ENCODE measurements at regions not wholly inside any gene's neighbourhood (a gene's known extent, or its start where the extent isn't known, plus 50 kb on each side); places are given as distances from the start of the nearest gene placed in this dataset.
"Not testable (repeated sequence)": the region's sequence is repeated elsewhere in the genome, so short reads cannot be mapped to it uniquely, and the experiment has no call there.

DNA sequence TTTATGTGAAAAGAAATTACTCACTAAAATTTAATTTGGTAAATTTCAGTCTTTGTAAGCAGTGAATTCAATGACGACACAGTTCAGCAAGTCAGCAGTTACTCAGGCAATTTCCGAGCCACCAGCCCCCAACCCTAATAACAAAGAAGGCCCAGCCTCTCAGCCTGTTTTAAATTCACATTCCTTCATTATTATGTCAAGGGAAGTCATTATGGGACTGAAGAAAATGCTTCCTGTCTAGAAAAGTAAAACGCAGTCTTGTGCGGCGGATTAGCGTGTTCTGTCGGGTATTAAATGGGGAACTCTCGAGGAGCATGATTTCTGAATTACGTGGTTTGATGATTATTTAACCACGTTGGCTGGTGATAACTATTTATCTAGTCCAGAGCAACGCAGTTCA, 177.6 kb downstream of the AIPL1 start:
- peak; percentile 21 to 31 for DNase-seq (ENCODE audit: low read depth in 2 of 2)

DNA sequence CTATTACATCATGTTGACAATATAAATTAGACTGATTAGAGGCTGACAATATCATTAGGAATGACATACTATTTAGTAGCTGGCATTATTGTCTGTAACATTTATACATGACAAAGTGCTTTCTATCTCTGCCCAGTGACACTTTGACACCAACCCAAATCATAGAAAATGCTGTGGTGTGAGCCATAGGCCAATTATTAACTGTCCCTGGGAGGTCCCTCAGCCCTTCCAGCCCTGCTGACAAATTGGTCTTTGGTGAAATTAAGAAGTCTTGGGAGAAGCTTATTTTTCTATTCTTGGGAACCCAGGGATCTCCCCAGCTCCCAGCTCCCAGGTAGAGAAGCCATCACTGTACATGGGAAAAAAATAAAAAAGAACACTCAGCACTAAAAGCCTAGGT, 179.6 kb downstream of the AIPL1 start:
- no peak for DNase-seq (ENCODE audit: low read depth in 2 of 2)

DNA sequence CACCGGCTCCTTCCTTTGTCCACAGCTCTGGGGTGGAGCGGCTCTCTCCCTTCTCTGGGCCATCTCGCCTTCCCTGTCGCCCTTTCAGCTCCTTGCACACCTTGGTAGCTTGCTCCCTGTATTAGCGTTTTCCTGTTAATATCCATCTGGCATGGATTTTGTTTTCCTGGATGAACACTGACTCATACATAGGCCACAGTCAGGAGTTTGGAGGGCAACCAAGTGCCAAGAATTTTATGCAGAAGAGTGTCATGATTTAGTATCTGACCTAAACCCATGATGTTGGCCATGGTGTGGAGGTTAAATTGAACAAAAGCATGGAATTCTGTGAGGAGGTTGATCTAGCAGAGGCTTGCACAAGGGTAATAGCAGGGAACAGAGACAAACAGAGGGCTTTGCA, 180.9 kb downstream of the AIPL1 start:
- no peak for DNase-seq (ENCODE audit: low read depth in 2 of 2)

DNA sequence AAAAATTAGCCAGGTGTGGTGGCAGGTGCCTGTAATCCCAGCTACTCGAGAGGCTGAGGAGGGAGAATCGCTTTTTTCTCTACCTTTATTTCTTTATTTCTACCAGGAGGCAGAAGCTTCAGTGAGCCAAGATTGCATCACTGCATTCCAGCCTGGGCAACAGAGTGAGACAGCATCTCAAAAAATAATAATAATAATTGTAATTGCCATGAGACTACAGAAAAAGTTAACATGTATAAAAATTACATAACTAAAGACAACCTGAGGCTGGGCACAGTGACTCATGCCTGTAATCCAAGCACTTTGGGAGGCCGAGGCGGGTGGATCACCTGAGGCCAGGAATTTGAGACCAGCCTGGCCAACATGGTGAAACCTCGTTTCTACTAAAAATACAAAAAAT, 181.5 kb downstream of the WSCD1 start:
- DNase-seq (ENCODE audit: low read depth in 2 of 2) = not testable (repeated sequence)

DNA sequence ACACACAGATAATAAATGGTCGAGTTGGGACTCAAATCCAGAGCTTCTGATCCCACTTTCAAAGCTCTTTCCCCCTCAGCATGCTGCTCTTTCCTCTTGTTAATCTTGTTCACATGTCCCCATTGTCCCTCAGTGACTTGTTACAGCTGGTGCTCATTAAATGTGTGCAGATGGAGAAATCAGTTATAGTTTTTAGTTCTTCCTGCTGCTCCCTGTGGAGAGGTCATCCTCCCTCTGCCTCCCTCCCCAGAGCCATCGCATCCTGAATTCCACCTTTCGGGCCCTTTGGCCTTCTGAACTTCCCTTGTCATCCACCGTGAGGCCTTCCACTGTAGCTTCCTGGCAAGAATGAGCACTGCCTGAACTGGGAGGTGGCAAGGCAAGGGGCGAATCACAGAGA, 179.6 kb downstream of the WSCD1 start:
- no peak for DNase-seq (ENCODE audit: low read depth in 2 of 2)

DNA sequence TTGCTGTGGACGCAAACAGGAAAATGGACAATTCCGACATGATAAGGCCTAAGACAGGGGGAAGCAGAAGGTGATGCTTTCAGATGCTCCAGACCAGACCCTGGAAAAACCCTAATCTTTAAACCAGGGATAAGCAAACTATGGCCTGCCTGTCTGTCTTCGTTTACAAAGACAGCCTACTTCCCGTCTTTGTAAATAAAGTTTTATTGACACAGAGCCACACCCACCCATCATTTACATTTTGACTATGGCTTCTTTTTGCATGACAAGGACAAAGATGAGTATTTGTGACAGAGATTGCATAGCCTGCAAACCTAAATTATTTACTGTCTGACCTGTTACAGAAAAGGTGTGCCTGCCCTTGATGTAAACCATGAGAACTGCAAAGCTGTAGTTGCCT, 177.9 kb downstream of the WSCD1 start:
- no peak for DNase-seq (ENCODE audit: low read depth in 2 of 2)

DNA sequence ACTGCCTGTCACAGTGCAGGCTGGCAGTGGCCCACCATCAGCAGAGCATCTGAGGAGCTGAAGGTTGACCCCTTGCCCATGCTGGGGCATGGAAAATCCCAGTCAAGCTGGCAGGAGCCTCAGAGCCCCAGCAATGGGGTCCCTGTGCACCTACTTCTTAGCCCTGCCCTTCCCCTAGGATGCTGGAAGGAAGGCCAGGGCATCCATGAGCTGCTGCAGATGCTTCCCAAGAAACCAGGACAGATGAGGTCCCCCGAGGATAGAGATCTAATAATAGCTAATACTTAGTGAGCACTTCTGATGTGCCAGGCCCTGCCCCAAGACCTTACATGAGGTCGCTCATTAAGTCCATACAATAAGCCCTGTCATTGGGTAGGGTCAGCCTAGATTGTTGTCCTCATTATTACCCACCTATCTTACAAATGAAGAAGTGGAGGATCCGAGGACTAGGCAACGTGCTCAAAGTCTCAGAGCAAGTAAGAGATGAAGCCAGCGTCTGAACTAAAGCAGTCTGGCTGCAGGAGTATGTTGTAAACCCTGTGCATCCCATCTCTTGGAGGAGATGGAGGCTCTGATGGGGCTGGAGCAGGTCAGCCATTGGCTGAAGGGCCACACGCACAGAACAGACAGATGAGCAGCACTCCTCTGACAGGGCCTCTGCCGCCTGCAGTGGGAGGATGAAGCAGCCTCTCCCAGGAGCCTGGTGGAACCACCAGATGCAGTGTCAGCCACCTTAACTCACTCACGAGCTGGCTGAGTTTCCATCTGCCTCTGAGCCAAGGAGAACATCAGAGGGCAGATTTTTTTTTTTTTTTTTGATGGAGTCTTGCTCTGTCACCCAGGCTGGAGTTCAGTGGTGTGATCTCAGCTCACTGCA, 175.4 kb downstream of the WSCD1 start:
- DNase-seq (ENCODE audit: low read depth in 2 of 2) = no peak

DNA sequence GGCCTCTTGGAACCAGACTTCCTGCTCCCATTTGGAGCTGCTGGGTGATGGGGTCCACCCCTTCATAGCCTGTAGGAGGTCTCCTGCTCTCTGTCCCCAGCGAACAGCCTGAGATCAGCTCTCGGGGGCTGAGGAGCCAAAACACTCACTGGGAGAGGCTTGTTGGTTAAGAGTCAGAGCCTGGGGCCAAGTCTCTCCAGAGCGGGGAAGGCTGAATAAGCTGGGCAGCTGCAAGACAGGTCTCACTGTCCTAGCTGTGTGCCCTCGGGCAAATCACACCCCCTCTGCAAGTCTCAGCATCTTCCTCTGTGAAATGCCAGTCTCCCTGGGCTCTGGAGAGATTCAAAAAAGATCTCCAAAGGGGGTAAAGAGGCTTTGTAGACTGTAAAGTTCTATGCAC, 174.6 kb downstream of the WSCD1 start:
- no peak for DNase-seq (ENCODE audit: low read depth in 2 of 2)

DNA sequence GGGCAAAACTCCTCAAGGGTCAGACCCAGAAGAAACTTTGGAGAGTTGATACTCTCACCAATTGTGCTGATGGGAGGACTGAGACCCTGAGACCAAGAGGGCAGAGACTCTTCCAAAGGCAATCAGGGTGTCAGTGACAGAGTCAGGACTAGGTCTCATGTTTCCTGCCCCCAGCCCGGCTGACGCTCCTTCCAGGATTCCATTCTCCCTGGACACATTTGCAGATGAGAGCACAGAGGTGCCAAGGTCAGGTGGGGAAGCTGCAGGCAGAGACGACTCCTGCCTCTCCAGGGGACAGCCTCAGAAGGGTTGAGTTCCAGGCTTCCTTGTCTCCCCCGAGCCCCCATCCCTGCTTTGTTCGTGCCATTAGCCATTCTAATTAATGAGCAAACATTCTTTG, 174.1 kb downstream of the WSCD1 start:
- DNase-seq (ENCODE audit: low read depth in 2 of 2) = no peak

DNA sequence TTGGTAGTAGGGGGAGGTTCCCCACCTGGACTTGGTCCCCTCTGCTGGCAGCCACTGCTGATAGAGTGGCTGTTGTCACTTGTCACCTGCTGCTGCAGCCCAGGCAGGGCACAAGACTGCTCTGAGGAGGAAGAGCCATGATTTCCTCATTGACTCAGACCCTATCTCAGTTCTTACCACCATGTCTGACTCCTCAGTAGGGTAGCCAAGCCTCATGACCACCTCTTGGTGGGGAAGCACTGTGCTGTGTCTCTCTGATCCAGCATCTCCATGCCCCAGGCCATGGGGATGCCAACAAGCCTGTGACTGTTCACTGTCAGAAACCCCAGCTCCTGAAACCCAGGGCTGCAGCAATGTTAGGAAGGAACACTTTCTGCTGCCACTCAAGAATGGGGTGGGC, 173.0 kb downstream of the WSCD1 start:
- no peak for DNase-seq (ENCODE audit: low read depth in 2 of 2)

DNA sequence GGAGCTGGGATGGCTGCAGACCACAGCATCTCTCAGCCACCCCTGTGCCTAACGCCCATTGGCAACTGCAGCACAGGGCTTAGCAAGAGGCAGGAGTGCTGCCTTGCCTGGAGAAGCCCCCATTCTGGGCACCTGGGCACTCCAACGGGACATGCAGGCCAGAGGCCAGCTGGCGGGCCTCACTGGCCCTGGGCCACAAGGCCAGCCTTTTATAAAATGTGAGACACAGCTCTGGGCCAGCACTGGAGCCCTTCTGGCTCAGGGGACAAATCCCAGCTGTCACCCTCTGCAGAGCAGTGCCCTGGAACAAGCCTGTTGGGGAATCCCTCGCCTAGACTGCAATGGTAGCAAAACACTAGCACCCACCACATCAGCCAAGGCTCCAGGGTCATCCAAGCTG, 171.8 kb downstream of the WSCD1 start:
- no peak for DNase-seq (ENCODE audit: low read depth in 2 of 2)

DNA sequence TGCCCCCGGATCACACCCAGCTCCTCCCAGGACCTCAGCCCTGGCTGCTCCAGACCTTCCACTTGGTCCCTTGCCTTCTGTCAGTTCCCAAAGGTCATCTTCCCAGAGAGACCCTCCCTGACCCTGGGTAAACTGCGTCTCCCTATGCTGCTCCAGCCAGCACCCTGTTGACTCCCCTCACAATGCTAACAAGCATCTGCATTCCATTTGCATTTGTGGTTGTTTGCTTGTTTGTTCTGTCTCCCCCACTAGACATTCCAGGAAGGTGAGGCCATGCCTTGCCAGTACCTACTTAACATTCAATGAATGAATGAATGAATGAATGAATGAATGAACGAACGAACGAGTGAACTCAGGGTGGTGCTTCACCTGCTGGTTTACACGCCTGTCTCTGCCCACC, 171.2 kb downstream of the WSCD1 start:
- no peak for DNase-seq (ENCODE audit: low read depth in 2 of 2)

DNA sequence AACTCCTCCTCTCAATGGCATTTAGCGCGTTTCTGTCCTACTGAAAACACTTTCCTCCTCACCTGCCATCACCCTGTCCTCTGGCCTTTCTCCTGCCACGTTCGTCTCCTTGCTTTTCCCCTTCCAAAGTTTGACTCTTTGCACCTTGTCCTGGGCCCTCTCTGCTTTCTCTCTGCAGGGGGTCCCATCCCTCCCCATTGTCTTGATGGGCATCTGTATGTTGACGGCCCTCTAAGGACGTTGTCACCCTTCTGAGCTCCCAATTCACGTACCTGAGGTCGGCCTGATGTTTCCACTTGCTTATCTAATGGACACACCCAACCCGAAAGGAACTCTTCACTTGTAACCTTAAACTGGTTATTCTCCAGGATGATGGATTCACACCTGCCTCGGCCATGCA, 170.4 kb downstream of the WSCD1 start:
- DNase-seq (ENCODE audit: low read depth in 2 of 2) = no peak

DNA sequence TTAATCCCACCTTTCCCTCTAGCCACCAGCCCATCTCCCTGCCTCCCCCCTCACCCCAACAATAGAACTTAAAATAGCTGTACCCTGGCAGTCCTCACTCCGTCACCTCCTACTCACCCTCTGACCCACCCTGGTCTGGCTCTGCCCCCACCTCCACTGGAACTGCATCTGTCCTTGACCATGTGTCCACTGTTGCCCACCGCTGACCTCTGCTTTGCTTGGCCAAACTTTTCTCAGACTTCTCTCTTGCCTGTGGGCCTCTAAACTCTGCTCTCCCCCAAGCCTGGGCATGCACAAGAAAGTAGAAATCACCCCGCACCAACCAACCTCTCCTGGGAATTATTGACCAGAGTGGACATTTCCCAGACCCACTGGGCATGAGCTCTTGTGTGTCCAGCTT, 169.8 kb downstream of the WSCD1 start:
- DNase-seq (ENCODE audit: low read depth in 2 of 2) = no peak

DNA sequence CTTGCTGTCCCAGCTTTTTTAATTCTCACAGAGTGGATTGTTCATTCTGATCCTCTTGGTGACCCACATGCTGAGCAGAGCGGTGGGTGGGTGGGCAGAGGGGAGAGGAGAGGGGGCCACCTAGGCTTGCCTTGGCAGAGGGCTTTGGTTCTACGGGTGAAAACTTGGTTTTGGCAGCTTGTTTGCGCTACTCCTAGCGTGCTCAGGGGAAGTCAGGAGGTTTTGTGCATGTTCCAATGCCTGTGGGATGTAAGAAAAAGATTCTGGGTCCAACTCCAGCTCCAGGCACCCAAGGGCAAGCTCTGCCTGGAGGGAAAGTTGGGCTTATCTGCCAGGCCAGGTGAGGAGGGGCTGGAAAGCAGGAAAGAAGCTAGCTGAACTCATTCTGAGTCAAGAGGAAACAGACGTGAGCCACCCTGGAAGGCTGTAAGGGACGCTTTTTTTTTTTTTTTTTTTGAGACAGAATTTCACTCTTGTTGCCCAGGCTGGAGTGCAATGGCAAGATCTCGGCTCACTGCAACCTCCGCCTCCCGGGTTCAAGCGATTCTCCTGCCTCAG, 169.1 kb downstream of the WSCD1 start:
- DNase-seq (ENCODE audit: low read depth in 2 of 2) = no peak

DNA sequence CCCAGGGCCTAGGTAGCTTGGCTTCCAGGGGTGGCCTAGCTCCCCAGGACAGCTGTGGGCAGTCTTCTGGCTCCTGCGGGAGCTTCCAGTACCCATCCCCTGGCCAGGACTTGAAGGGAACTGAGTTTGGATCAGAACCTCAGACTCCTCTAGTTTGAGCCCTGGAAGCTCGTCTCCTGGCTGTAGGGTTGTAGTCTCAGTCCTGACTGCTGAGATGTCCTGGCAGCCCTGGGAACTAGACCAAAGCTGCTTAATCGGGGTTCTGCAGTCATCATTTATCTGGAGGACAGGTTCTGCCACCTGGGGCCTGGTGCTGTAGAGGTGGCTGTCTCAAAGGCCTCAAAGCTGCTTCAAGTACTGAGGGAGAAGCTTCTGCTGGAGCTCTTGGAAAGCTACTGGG, 163.7 kb downstream of the WSCD1 start:
- DNase-seq (ENCODE audit: low read depth in 2 of 2) = no peak

DNA sequence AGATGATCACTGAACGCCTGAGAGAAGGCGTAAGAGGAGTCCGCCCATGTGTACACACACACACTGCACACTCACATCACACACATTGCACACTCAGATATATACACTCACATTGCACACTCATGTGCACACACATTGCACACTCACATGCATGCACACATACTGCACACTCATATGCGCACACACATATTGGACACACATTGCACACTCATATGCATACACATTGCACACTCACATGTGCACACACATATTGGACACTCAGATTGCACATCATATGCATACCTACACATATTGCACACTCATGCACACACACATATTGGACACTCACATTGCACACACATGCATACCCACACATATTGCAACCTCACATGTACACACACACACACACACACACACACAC, 163.2 kb downstream of the WSCD1 start:
- no peak for DNase-seq (ENCODE audit: low read depth in 2 of 2)

DNA sequence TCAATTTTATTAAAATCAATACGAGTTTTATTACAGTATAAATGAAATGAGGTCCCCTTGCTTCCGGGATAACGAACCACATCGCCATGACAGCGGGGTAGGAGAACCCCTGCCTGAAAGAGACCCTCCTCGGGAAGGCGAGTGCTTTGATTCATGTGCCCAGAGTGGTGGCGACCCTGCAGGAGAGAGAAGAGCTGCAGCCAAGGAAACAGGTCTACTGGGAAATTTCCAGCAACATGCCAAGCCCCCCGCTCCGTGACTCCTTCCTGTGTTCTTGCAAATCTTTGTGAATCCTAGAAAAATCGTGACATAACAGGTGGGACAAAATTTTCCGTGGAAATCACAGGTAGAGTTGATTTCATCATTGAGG, 162.5 kb downstream of the WSCD1 start:
- DNase-seq (ENCODE audit: low read depth in 2 of 2) = no peak

DNA sequence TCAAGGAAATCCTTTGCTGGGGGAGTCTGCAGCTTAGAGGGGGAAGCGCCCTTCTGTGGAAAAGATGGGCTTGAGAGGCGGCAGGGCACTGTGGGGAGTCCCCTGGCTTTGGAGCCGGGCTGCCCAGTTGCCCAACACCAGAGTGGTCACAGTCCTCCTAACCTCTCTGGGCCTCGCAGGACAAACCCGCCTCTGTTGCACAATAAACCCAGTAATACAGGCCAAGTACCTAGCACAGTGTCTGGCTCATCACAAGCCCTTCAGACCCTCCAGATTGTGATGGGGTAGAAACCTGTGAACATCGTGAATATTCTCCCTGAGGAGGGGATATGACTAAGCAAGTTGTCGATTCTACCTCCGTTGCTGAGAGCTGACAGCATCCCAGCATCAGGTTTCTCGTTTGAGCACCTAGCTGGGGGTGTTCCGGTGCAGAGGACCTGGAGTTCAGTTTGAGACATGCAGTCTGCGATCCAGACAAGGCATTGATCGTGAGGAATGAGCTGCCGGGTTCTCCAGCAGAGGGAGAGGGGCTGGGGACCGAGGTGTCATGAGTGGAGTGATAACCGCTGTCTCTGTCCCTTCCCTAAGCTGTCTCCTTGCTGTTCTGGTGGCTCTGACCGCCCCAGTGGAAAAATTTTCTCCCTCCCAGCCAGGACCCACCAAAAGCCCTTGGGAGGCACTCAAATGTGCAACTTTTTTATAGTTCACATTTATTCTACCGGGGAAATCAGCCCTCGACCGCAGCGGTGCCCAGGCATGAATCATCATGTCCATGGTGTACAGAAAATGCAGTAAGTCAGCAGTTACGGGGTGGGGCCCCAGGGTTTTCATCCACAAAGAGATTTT, 161.9 kb downstream of the WSCD1 start:
- no peak for DNase-seq (ENCODE audit: low read depth in 2 of 2)

DNA sequence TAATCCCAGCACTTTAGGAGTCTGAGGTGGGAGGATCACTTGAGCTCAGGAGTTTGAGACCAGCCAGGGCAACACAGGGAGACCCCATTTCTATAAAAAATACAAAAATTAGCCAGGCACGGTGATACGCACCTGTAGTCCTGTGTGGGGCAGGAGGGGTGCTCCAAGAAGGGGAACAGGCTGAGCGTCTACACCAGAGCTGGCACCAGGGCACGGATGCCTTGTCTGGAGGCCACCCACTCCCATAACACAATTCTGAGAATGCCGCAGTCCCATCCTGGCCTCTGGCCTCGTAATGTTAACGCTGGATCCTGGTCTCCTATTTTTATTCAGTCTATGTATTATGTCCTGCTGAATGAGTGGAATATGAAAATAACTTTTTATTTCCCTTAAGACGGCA, 161.3 kb downstream of the WSCD1 start:
- no peak for DNase-seq (ENCODE audit: low read depth in 2 of 2)

DNA sequence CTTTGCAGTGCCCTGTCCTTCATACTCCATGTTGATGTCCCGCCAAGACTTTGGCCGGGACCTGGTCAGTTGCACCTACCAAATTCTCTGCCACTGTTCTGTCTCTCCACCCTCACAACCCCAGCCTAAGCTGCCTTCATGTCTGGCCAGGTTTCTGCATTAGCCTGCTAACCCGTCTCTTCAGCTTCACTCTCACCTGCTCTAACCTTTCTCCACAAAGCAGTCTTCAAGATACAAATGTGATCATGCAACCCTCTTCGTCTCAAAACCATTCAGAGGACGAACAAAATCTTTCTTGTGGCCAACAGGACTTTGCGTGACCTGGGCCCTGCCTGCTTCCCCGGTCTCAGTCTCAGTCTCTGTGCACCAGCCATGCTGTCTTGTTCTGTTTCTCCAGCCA, 148.2 kb downstream of the WSCD1 start:
- no peak for DNase-seq (ENCODE audit: low read depth in 2 of 2)

DNA sequence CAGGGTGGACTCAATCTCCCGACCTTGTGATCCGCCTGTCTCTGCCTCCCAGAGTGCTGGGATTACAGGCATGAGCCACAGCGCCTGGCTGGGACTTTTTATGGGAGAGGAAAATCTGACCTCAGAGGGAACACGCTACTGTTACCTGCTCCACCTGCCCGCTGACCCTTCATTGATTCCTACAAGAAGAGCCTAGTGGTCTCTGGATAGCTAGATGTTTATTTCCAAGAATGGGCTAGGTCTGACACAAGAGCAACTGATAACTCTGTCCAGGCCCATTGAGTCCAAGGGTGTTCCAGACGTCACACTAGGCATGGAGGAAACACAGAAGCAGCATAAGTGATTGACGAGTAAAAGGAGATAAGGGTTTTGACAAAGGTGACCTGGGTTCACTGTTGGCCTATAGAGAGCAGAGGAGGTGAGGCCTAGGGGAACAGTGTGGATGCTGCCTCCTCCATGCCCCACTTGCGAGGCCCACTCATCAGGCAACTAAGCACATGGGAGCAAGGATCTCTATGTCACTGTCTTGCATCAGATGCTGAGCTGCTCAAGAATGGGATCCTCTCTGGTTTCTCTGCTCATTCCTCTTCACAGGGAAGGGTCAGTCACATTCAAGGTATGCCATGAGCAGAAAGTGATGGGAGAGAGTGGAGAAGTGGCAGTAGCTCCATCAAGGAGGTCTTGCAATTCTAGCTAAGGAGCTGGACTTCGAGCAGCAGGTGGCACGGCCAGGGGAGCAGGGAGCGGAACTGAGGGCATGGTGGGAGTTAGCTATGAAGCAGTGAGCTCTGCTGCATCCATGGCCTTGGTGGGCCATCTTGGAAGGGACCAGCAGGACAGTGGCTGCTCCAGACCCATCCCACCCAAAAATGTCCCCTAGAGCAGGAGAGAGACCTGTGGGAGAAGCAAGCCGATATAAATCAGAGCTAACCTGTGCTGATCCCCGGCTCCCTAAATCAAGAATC, 145.2 kb downstream of the WSCD1 start:
- no peak for DNase-seq (ENCODE audit: low read depth in 2 of 2)

Measured in fibroblast of skin of left biceps (primary cell).